ENCODE measurements at regions not wholly inside any gene's neighbourhood (a gene's known extent, or its start where the extent isn't known, plus 50 kb on each side); places are given as distances from the start of the nearest gene placed in this dataset.

DNA sequence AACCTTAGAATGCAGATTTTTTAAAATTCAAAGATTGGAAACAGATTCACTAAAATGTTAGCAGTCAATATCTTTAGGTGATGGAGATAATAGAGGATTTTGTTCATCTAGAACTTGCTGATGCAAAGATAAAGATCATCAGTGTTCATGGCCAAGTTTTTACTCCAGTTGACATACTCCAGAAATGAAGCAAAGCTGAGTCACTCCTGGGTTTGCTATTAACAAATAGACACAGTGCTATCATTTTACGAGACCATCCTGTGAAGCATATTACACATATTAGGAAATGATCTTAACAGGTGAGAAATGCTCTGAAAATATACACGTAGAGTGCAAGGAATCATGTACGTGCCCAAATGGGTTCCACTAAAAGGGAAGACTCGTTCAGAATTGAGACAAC is 170.6 kb upstream of the FAM9B start:
- 69% methylated on average over 4 of the region's 4 CpGs for WGBS

DNA sequence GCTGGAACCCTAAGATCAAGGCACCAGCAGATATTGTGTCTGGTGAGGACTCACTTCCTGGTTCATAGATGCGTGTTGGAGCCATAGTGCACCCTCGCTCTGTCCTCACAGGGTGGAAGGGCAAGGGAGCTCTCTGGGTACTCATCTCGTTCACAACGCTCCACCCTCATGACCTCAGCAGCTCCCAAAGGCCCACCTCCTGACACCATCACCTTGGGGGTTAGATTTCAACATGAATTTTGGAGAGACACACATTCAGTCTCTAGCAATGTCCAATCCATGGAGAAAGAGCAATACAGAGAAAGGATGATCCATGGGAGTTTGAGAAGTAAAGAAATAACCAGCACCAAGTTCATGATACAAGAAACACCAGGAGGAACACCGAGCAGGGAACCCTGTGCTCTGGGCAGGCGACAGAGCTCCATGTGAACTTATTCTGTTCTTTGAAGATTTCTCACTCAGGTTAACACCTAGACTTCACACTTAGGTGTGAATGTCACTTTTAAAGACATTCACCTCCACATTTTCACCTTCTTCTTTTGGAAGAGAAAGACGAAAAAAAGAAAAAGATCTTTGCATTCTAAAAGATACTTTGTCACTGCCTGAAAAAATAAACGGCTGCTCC is 171.8 kb upstream of the FAM9B start:
- H3K9me3 ChIP-seq (ENCODE audit: control insufficient read depth in 2 of 2, insufficient read depth in 1 of 2, low read length in 1 of 2): no peaks in the 10 kb centered on the region
- 91% methylated on average over 8 of the region's 8 CpGs for WGBS
- no peak for DNase-seq (ENCODE audit: low read depth in 6 of 9, low spot score in 9 of 9)
- H3K36me3 ChIP-seq (ENCODE audit: control insufficient read depth in 2 of 2, insufficient read depth in 2 of 2, low read length in 1 of 2): no peaks in the 10 kb centered on the region
- no peak overlapping the region for H3K27ac ChIP-seq (ENCODE audit: low read depth in 1 of 2, low read length in 1 of 2)
- no peaks in the 10 kb centered on the region for H3K4me1 ChIP-seq (ENCODE audit: control insufficient read depth in 2 of 2, insufficient read depth in 2 of 2, low read length in 2 of 2)
- no peak overlapping the region for H3K4me3 ChIP-seq (ENCODE audit: low read length in 2 of 2)
- peaks cover 0 to 3% of the 10 kb centered on the region in 2 donors for H3K27me3 ChIP-seq (ENCODE audit: control insufficient read depth in 2 of 2, insufficient read depth in 1 of 2, low read length in 1 of 2)

More for the DNA sequence above, 170.6 kb upstream of the FAM9B start:
- Histone ChIP-seq H3K36me3 (ENCODE audit: control insufficient read depth in 2 of 2, insufficient read depth in 2 of 2, low read length in 1 of 2) (no peaks in the 10 kb centered on the region), H3K9me3 (ENCODE audit: control insufficient read depth in 2 of 2, insufficient read depth in 1 of 2, low read length in 1 of 2) (no peaks in the 10 kb centered on the region), H3K27me3 (ENCODE audit: control insufficient read depth in 2 of 2, insufficient read depth in 1 of 2, low read length in 1 of 2) (peaks cover 0 to 3% of the 10 kb centered on the region in 2 donors), H3K27ac (ENCODE audit: low read depth in 1 of 2, low read length in 1 of 2) (no peak overlapping the region), H3K4me3 (ENCODE audit: low read length in 2 of 2) (no peak overlapping the region), H3K4me1 (ENCODE audit: control insufficient read depth in 2 of 2, insufficient read depth in 2 of 2, low read length in 2 of 2) (no peaks in the 10 kb centered on the region)
- DNase-seq (ENCODE audit: low read depth in 6 of 9, low spot score in 9 of 9): no peak

DNA sequence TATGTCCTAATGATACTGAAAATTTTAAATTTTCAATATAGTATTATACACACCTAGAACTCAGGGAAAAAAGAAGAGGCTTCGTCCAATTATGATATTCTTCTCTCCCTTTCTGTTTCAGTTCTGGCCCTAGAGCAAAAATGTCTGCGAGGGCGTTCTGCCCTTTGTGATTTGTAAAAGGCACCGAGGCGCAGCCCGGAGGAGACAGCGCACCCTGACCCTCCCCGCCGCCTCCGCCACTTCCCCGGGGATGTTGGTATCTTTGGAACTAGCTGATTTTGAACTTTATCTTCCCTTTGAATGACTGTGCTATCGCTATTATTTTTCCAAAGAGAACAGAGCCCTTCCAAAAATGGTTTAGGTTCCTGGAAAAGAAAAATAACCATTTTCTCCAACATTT is 173.2 kb upstream of the FAM9B start:
- H3K36me3 ChIP-seq (ENCODE audit: control insufficient read depth in 2 of 2, insufficient read depth in 2 of 2, low read length in 1 of 2): no peaks in the 10 kb centered on the region
- DNase-seq (ENCODE audit: low read depth in 6 of 9, low spot score in 9 of 9): no peak
- WGBS: 63% methylated on average over 12 of the region's 12 CpGs
- H3K4me3 ChIP-seq (ENCODE audit: low read length in 2 of 2): no peak overlapping the region
- H3K27ac ChIP-seq (ENCODE audit: low read depth in 1 of 2, low read length in 1 of 2): no peak overlapping the region
- no peaks in the 10 kb centered on the region for H3K4me1 ChIP-seq (ENCODE audit: control insufficient read depth in 2 of 2, insufficient read depth in 2 of 2, low read length in 2 of 2)
- no peaks in the 10 kb centered on the region for H3K9me3 ChIP-seq (ENCODE audit: control insufficient read depth in 2 of 2, insufficient read depth in 1 of 2, low read length in 1 of 2)
- H3K27me3 ChIP-seq (ENCODE audit: control insufficient read depth in 2 of 2, insufficient read depth in 1 of 2, low read length in 1 of 2): peaks cover 0 to 3% of the 10 kb centered on the region in 2 donors

DNA sequence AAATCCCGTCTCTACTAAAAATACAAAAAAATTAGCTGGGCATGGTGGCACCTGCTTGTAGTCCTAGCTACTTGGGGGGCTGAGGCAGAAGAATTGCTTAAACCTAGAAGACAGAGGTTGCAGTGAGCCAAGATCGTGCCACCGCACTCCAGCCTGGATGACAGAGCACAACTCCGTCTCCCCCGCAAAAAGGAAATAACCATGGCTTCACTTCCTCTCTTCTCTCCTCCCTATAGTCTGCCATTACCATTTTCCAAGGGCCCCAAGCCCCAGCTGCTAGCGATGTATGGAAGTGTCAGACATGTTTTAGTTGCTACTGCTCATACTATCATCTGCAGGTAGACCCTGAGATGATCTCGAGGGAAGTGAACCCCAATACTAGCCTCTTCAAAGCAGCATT is 177.3 kb upstream of the FAM9B start:
- no peak overlapping the region for H3K27ac ChIP-seq (ENCODE audit: low read depth in 1 of 2, low read length in 1 of 2)
- peaks cover 0 to 3% of the 10 kb centered on the region in 2 donors for H3K27me3 ChIP-seq (ENCODE audit: control insufficient read depth in 2 of 2, insufficient read depth in 1 of 2, low read length in 1 of 2)
- 93% methylated on average over 7 of the region's 7 CpGs for WGBS
- no peaks in the 10 kb centered on the region for H3K9me3 ChIP-seq (ENCODE audit: control insufficient read depth in 2 of 2, insufficient read depth in 1 of 2, low read length in 1 of 2)
- no peaks in the 10 kb centered on the region for H3K4me1 ChIP-seq (ENCODE audit: control insufficient read depth in 2 of 2, insufficient read depth in 2 of 2, low read length in 2 of 2)
- DNase-seq (ENCODE audit: low read depth in 6 of 9, low spot score in 9 of 9): no peak
- no peak overlapping the region for H3K4me3 ChIP-seq (ENCODE audit: low read length in 2 of 2)
- H3K36me3 ChIP-seq (ENCODE audit: control insufficient read depth in 2 of 2, insufficient read depth in 2 of 2, low read length in 1 of 2): no peaks in the 10 kb centered on the region

DNA sequence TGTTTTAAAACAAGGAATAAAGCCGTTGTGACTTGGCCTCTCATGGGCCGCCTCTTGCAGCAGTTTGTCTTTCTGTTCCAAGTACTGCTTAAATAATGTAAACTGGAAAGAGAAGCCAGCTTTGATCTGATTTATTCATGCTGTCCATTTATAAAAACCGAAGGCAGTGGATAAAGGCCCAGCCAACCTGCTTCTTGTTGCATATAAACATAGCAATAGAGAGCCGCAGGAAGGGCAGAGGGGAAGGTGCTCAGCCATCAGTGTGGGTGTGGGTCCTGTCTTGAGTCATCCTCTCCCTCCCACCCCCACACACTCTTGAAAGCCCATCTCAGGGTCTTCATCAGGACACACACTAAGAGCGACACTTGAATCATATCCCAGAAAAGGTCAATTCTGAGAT is 187.9 kb upstream of the FAM9B start:
- H3K4me1 ChIP-seq (ENCODE audit: control insufficient read depth in 2 of 2, insufficient read depth in 2 of 2, low read length in 2 of 2): no peaks in the 10 kb centered on the region
- no peaks in the 10 kb centered on the region for H3K36me3 ChIP-seq (ENCODE audit: control insufficient read depth in 2 of 2, insufficient read depth in 2 of 2, low read length in 1 of 2)
- H3K4me3 ChIP-seq (ENCODE audit: low read length in 2 of 2): no peak overlapping the region
- H3K27me3 ChIP-seq (ENCODE audit: control insufficient read depth in 2 of 2, insufficient read depth in 1 of 2, low read length in 1 of 2): no peaks in the 10 kb centered on the region
- H3K27ac ChIP-seq (ENCODE audit: low read depth in 1 of 2, low read length in 1 of 2): no peak overlapping the region
- DNase-seq (ENCODE audit: low read depth in 6 of 9, low spot score in 9 of 9): no peak
- WGBS: 94% methylated on average over 5 of the region's 5 CpGs
- no peaks in the 10 kb centered on the region for H3K9me3 ChIP-seq (ENCODE audit: control insufficient read depth in 2 of 2, insufficient read depth in 1 of 2, low read length in 1 of 2)

DNA sequence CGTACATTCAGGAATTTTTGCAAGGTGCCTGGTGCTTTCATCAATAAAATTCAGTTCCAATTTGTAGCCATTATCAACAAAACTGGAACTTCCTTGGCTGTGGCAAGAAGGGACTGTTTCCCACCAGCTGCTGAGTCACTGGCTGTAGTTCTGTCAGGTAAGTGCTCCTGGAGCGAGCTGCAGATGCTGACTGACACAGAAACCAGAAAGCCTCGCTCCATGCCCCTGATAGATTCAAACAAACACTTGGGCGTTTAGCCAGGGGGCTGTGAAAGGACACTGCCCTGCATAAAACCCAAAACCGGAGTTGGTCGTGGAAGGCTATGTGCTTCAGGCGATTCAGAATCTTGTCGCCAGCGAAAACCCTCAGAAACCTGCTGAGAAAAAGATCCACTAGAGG is 188.4 kb upstream of the FAM9B start:
- H3K27ac ChIP-seq (ENCODE audit: low read depth in 1 of 2, low read length in 1 of 2): no peak overlapping the region
- WGBS: 85% methylated on average over 9 of the region's 9 CpGs

DNA sequence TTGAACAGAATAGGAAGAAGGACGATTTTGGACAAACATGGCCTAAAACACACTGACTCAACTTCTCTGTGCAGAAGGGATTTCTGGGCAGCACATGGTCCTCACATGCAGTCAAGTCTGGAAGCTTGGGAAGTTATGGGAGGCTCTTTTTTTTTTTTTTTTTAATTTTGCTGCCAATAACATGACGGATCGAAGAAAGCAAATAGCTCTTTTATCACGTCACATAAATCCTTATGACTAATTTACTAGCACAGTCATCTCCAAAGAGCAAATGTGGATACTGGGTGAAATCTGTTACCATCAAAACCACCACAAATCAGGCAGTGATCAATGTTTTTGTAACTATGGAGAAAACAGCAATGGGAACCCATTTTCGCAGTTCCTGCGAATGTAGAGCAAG is 193.3 kb upstream of the FAM9B start:
- Histone ChIP-seq H3K4me3 (ENCODE audit: low read length in 2 of 2) (no peak overlapping the region), H3K36me3 (ENCODE audit: control insufficient read depth in 2 of 2, insufficient read depth in 2 of 2, low read length in 1 of 2) (no peaks in the 10 kb centered on the region), H3K4me1 (ENCODE audit: control insufficient read depth in 2 of 2, insufficient read depth in 2 of 2, low read length in 2 of 2) (no peaks in the 10 kb centered on the region), H3K27ac (ENCODE audit: low read depth in 1 of 2, low read length in 1 of 2) (no peak overlapping the region), H3K27me3 (ENCODE audit: control insufficient read depth in 2 of 2, insufficient read depth in 1 of 2, low read length in 1 of 2) (no peaks in the 10 kb centered on the region), H3K9me3 (ENCODE audit: control insufficient read depth in 2 of 2, insufficient read depth in 1 of 2, low read length in 1 of 2) (no peaks in the 10 kb centered on the region)
- no peak for DNase-seq (ENCODE audit: low read depth in 6 of 9, low spot score in 9 of 9)
- WGBS: 98% methylated on average over 6 of the region's 6 CpGs

More for the DNA sequence above, 188.4 kb upstream of the FAM9B start:
- Histone ChIP-seq H3K36me3 (ENCODE audit: control insufficient read depth in 2 of 2, insufficient read depth in 2 of 2, low read length in 1 of 2) (no peaks in the 10 kb centered on the region), H3K27me3 (ENCODE audit: control insufficient read depth in 2 of 2, insufficient read depth in 1 of 2, low read length in 1 of 2) (no peaks in the 10 kb centered on the region), H3K9me3 (ENCODE audit: control insufficient read depth in 2 of 2, insufficient read depth in 1 of 2, low read length in 1 of 2) (no peaks in the 10 kb centered on the region), H3K4me1 (ENCODE audit: control insufficient read depth in 2 of 2, insufficient read depth in 2 of 2, low read length in 2 of 2) (no peaks in the 10 kb centered on the region), H3K4me3 (ENCODE audit: low read length in 2 of 2) (no peak overlapping the region)
- DNase-seq (ENCODE audit: low read depth in 6 of 9, low spot score in 9 of 9): no peak

DNA sequence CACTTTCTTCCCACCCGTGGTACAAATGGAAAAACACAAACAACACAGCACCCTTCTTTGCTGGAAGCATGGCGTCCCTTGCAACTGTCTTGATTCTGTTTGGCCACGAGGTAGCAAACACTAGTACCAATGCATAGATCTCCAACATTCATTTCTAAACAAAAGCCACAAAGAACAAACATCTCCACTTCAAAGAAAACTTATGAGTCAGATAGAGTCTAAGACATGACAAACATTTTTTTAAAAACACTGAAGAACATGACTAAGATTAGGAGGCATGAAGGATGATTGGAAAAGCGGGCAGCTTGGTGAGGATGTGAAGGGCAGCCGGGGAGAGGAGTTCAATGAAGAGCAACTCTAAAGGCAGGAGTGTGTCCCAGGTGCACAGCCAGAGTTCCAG is 197.6 kb upstream of the FAM9B start:
- 88% methylated on average over 5 of the region's 5 CpGs for WGBS
- H3K4me1 ChIP-seq (ENCODE audit: control insufficient read depth in 2 of 2, insufficient read depth in 2 of 2, low read length in 2 of 2): no peaks in the 10 kb centered on the region
- no peak for DNase-seq (ENCODE audit: low read depth in 6 of 9, low spot score in 9 of 9)
- no peaks in the 10 kb centered on the region for H3K36me3 ChIP-seq (ENCODE audit: control insufficient read depth in 2 of 2, insufficient read depth in 2 of 2, low read length in 1 of 2)
- H3K27me3 ChIP-seq (ENCODE audit: control insufficient read depth in 2 of 2, insufficient read depth in 1 of 2, low read length in 1 of 2): no peaks in the 10 kb centered on the region
- no peak overlapping the region for H3K27ac ChIP-seq (ENCODE audit: low read depth in 1 of 2, low read length in 1 of 2)
- H3K9me3 ChIP-seq (ENCODE audit: control insufficient read depth in 2 of 2, insufficient read depth in 1 of 2, low read length in 1 of 2): no peaks in the 10 kb centered on the region
- H3K4me3 ChIP-seq (ENCODE audit: low read length in 2 of 2): no peak overlapping the region

DNA sequence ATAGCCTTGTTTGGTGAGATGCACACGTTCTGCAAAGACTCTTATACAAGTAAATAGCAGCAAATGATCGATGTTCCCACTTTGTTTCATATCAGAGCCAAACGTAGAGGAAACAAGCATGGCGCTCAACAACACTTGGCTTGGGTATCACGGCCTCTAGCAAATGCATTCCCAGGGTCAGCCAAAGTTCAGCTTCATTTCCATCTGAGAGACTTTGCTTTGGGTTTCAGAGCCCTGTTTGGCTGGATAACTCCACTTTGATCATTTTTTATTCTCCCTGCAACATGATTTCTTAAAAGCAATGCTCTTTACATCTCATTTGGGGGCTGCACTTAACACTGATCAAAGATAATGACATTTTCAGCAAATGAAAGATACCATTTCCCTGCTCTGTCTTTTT is 199.2 kb upstream of the FAM9B start:
- no peak overlapping the region for H3K4me3 ChIP-seq (ENCODE audit: low read length in 2 of 2)
- no peaks in the 10 kb centered on the region for H3K27me3 ChIP-seq (ENCODE audit: control insufficient read depth in 2 of 2, insufficient read depth in 1 of 2, low read length in 1 of 2)
- WGBS: 88% methylated on average over 5 of the region's 5 CpGs
- no peaks in the 10 kb centered on the region for H3K36me3 ChIP-seq (ENCODE audit: control insufficient read depth in 2 of 2, insufficient read depth in 2 of 2, low read length in 1 of 2)
- no peaks in the 10 kb centered on the region for H3K4me1 ChIP-seq (ENCODE audit: control insufficient read depth in 2 of 2, insufficient read depth in 2 of 2, low read length in 2 of 2)
- DNase-seq (ENCODE audit: low read depth in 6 of 9, low spot score in 9 of 9): no peak
- no peaks in the 10 kb centered on the region for H3K9me3 ChIP-seq (ENCODE audit: control insufficient read depth in 2 of 2, insufficient read depth in 1 of 2, low read length in 1 of 2)
- no peak overlapping the region for H3K27ac ChIP-seq (ENCODE audit: low read depth in 1 of 2, low read length in 1 of 2)

DNA sequence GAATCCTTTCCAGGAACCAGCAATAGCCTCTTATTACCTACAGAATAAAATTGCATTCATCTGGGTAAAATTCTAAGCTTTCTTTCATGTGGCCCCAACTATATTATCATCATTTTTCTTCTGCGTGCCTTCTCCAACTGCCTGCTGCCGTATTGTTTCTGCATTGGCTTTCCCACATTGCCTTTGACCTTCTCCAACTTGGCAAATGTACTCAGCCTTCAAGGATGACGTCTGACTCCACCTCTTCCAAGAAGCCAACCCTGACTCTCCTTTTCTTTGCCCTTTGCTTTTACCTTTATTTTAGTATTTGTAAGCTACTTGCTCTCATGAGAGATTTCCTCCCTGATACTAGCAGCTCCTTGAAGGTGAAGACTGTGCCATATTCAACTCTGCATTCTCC is 200.4 kb upstream of the FAM9B start:
- no peaks in the 10 kb centered on the region for H3K4me1 ChIP-seq (ENCODE audit: control insufficient read depth in 2 of 2, insufficient read depth in 2 of 2, low read length in 2 of 2)
- no peaks in the 10 kb centered on the region for H3K27me3 ChIP-seq (ENCODE audit: control insufficient read depth in 2 of 2, insufficient read depth in 1 of 2, low read length in 1 of 2)
- H3K4me3 ChIP-seq (ENCODE audit: low read length in 2 of 2): no peak overlapping the region
- no peak overlapping the region for H3K27ac ChIP-seq (ENCODE audit: low read depth in 1 of 2, low read length in 1 of 2)
- no peak for DNase-seq (ENCODE audit: low read depth in 6 of 9, low spot score in 9 of 9)
- H3K9me3 ChIP-seq (ENCODE audit: control insufficient read depth in 2 of 2, insufficient read depth in 1 of 2, low read length in 1 of 2): no peaks in the 10 kb centered on the region
- 100% methylated on average over 3 of the region's 3 CpGs for WGBS
- no peaks in the 10 kb centered on the region for H3K36me3 ChIP-seq (ENCODE audit: control insufficient read depth in 2 of 2, insufficient read depth in 2 of 2, low read length in 1 of 2)
